ENCODE measurements at regions not wholly inside any gene's neighbourhood (a gene's known extent, or its start where the extent isn't known, plus 50 kb on each side); places are given as distances from the start of the nearest gene placed in this dataset.

DNA sequence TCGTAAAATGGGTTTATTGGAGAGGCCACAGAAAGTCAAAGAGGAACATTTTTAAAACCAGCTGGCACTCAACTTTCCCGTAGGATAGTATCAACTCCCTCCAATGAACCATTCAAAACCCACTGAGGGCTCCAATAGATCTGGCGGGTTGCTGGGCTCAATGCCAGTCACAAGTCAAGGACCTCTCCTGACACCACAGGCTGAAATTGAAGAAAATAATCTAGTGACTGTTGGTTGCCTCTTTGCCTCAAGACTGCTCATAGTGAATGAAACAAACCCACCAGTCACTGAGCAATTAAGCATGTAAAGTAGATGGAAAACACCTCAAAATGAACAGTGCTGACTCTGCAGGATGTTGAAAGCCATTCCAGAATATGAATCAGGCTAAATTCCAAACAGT is 500.6 kb upstream of the AGTR1 start:
- CTCF ChIA-PET, result no interaction called here
- POLR2A ChIA-PET, result no interaction called here

DNA sequence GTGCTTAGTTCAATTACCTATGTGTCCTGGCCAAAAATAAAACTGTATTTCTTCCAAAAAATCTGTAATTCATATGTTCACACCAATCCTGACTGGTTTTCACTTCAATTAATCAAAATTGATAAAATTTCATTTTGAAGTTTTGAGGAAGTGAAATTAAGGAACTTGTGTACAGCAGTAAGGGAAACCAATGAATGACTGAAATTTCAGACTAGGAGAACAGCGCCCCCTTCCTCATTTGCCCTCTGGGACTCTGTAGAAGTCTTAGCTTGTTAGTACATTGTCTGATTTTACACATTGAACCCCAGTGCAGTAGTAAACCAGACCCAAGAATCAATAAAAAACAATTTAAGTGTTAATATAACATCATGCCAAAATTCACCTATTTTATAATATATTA is 495.3 kb upstream of the AGTR1 start:
- POLR2A ChIA-PET, result no interaction called here

DNA sequence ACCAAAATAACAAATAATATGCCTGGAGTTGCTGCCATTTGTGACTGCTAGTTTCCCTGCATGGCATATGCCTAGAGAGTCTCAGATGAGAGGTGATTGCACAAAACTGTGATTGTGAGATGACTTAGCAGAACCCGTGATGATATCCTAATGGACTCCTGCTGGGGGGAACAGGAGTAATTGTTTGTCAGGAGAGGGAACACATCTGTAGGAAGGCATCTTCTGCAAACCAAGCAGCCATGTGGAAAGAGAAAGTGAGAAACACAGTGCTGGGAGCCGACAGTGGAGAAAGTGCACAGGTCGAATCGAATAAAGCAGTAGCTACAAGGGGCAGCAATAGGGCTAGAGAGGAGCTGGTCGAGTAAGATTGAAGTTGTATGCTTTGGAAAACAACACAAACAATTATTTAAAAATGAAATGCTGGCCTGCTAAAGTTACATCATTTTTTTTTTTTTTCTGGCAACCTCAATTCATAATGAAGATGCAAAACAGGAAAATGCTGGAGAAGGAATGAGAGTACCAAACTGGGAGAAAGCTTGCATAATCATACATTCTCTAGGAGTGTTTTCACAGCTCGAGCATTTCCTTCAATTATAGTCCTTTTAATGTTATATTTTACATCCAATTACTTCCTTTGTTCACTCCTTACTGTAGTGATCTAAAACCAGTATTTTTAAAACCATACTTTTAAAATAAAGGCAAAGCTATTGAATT is 494.2 kb upstream of the AGTR1 start:
- POLR2A ChIA-PET, result no interaction called here
- CTCF ChIA-PET, result no interaction called here

More for the DNA sequence above, 495.3 kb upstream of the AGTR1 start:
- CTCF ChIA-PET, result no interaction called here

DNA sequence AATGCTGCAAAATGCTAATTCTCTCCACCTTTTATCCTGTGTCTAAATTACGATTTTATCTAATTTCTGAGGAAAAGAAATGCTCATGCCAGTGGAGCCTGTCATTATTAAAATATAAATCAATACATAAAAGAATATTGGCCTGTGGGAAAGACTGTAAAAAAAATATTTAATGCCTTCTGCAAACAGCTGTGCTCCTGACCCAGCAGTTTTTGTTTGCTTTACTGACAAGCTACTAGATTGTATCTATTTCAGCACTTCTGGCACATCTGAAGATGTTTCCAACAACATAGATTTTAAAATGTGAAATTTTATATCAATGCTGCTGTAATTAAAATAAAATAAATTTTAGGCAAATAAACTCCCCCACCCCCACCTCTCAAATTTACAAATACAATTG is 493.6 kb upstream of the AGTR1 start:
- POLR2A ChIA-PET, result no interaction called here
- CTCF ChIA-PET, result no interaction called here

DNA sequence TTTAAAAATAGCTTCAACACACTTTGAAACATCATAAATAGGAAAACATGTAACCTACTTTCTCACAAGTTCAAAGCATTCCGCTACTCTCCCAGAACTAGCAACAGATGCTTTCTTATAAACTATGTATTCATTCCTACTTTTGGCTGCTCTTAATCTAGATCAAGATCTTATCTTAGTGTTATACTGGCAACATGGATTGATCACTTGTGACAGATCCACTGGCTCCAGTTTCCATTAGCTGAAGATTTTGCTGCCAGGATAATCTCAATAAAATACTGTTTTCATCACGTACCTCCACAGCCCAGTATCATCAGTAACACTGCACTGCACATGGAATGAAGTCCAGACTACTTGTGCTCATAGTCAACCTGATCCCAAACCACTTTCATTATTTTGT is 491.7 kb upstream of the AGTR1 start:
- CTCF ChIA-PET, result interaction anchor here (0.6 kb wide), 1 partner anchor 81 kb away, joined by 3 read pairs; no protein-coding TSS in a partner anchor
- POLR2A ChIA-PET, result no interaction called here

DNA sequence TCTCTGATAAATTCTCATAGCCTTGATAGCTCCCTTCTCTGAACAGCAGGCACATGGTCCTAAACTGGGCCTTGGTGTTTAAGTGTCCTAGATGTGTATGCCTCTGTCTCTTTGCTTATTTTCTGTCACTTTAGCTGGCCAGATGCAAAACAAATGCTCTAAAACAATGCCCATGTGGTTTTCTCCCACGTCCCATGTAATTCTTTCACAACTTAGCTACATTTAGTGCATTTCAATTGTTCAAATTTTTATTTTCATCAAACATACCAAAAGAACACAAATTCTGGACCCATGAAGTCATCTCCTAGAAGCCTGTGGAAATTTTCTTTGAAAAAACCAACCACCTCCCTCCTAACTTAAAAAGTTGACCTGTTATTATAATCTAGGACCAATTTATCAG is 491.3 kb upstream of the AGTR1 start:
- ChIA-PET CTCF (no interaction called here), POLR2A (no interaction called here)

DNA sequence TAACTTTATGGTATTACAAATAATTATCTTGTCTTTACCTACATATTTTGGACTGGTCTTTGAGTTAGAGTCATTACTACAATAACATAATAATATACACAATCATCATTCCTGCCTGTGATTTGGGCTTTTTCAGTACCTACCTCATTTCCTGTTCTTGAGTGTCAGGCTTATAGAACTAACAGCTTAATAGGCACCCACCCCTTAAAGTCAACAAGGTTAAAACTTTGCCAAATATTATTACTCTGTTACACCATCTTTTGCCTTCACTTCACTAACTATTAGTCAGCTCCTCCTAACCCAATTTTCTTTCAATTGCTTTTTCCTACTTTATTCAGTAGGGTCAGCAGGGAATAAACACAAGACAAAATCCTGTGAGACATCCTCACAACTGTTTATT is 488.7 kb upstream of the AGTR1 start:
- POLR2A ChIA-PET, result no interaction called here
- CTCF ChIA-PET, result no interaction called here

DNA sequence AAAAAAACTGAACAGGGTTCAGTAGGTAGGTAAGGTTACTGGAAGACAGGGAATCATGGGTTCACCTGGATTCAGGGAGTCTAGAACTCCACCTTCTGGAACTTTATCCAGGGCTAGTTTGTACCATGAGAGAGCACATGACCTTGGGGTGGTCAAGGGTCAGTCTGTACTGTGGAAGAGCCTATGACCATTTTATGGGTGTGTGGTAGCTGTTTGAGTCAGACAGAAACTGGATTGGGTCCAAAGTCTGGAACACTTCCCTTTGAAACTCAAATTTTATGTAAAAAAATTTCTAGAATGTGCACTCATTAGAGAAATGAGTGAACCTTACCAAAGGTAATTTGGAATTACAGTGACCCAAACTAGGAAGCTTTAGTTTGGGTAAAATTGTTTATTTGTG is 486.0 kb upstream of the AGTR1 start:
- ChIA-PET POLR2A (no interaction called here), CTCF (no interaction called here)

DNA sequence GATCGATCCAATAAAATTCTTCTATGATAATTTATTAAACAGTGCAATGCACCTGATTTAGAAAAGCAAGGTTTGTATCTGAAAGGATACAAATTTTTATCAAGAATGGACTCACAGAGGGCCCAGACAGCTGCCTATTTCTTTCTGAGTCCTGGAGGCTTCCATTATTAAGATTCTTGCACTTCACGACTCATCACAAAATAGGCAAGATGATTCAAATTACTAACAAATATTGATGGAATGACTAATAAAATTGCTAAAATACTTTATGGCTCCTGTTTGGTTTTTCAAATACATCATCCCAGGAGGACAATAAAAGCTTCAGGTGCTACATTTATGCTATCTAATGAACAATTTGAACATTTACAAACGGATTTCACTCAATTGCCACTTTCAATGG is 483.0 kb upstream of the AGTR1 start:
- ChIA-PET POLR2A (no interaction called here), CTCF (no interaction called here)

DNA sequence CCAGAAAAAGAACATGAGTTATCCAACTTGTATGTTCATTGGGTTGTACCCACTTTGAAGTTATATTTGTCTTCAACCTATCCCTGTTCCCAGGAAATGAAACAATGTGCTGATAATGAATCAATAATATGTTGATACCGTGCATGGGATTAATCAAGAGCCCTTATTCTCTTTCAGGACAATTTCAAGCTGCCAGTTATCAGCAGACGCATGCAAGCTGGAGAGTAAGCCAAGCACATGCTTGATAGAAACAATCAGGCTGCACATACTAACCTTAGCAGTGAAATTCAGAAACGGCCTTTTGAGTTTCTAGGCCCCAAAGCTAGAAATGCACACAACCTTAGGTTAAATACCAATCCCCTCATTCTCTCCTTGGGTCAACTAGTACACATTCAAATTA is 480.4 kb upstream of the AGTR1 start:
- CTCF ChIA-PET, result no interaction called here
- POLR2A ChIA-PET, result no interaction called here

DNA sequence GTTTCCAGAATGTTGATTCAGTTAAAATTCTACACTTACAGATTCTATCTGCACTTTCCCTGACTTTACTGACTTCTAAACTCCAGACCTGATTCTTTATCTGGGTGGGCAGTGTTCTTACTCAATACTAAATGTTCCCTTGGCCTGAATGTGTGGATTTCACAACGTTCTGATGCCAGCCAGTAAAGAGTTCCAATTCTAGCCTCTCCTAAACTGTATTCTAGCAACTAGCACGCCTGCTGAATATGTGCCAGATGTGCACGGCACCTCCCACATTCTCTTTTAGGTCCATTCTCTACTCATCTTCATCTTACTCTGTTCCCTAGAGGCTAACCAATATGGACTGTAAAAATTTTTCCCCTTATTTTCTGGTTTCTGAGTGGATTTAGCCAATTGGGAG is 479.5 kb upstream of the AGTR1 start:
- POLR2A ChIA-PET, result no interaction called here
- CTCF ChIA-PET, result no interaction called here

DNA sequence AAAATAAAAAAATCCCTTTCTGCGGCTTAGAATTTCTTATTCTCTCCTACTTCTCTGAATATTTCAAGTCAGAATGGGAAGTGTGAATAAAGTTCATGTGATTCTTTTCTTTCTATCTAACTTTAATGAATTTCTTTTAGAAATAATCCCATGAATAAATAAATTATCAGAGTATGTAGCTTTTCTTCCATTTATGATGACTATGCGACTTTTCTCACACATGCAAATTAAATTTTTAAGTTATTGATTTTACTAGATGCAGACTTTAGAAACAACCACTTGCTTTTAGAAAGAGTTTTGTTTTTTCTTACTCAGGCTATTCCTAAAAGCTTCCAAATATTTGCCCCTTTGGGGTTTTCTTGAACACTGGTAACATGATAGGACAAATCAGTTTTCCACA is 477.7 kb upstream of the AGTR1 start:
- ChIA-PET CTCF (no interaction called here), POLR2A (no interaction called here)

DNA sequence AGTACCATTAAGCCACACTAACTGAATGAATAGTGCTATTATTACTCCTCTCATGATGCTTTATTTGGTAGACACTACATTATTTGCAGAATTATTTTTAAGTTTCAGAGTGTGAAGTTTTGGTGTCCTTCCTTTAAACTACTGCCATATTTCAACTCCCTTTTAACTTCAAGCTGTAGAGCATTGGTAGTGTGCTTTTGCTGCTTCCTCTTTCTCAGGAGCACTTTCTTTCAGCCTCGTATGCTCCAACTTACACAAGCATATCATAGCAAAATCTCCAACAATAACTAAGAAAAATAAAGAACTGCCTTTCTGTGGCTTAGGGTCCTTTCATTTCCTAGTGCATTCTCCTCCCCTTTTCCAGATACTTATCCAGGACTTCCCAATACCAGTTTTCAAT is 476.4 kb upstream of the AGTR1 start:
- POLR2A ChIA-PET, result no interaction called here
- CTCF ChIA-PET, result no interaction called here

DNA sequence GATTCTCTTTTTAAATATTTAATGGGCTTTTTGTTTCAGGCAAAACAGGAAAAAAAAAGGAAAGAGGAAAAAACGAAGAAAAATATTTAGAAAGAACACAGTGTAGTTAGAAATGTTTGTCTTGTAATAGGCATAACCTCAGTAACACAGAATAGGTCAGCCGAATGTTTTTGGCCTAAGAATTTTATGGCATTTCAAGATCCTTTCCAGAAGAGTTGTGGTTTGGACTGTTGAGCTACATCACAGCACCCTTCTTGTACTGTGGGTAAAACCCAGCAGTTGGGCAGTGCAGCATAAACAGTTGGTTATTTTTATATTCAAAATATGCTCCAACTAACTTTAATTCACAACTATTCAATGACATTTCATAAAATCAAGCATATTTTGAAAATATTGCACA is 474.4 kb upstream of the AGTR1 start:
- POLR2A ChIA-PET, result no interaction called here

DNA sequence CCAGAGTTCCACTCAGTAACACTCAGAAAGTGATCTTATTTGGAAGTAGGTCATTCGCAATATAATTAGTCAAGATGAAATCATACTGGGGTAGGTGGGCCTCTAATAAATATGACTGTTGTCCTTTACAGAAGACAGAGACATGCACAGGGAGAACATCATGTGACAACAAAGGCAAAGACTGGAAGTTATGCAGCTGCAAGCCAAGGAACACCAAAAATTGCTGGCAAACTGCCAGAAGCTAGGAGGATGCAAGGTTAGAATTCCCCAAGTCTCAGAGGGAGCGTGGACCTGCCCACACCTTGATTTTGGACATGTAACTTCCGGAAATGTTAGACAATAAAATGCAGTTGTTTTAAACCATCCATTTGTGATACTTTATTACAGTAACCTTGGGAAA is 471.5 kb upstream of the AGTR1 start:
- CTCF ChIA-PET, result no interaction called here
- POLR2A ChIA-PET, result no interaction called here

More for the DNA sequence above, 474.4 kb upstream of the AGTR1 start:
- CTCF ChIA-PET, result no interaction called here

DNA sequence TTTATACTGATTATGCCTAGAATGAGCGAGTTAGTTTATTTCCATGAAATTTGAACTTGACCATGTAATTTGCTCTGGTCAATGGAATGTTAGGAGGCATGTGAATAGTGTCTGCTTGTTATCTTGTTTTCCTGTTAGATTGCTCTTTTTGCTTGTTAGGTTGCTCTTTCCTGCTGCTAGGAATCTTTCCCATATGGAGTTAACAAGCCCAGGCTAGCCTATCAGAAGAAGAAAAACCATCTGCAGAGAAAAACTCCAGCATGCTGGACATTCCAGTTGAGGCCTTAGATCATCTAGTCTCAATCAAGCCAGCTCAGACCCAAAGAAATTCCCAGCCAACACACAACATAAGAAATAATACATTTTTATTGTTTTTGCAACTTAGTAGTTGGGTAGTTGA is 470.2 kb upstream of the AGTR1 start:
- CTCF ChIA-PET, result no interaction called here
- POLR2A ChIA-PET, result no interaction called here

DNA sequence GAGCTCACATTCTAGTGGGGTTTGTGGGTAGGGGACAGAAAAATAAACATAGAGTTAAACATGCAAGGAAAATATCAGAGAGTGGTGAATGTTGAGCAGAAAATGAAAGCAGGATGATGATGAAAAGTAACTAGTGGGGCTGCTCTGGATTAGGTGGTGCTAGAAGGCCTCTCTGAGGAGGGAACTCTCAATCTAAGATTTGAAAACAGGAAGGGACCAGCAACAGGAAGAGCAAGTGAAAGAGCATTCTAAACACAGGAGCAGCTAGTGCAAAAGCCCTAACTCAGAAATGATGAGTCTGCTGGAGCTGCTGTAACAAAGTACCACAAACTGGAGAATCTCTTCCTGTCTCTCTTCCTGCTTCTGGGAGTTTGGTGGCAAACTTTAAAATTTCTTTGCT is 468.6 kb upstream of the AGTR1 start:
- ChIA-PET CTCF (no interaction called here), POLR2A (no interaction called here)

DNA sequence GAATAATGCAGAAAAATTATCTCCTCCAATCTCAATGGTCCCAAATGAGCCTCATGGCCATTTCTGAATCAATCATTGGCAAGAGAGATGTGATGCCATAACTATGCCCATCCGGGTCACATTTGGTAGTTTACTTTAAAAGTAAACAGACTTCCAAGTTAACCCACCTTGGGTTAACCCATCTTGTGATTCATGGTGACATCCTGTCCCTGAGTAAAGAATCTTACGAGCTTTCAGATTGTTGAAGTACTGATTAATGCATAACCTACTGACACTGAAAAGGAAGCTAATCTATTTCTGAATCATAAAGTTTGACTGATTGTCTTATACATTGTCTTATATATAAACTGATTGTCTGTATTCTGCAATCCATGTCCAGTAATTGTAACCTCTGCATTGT is 467.2 kb upstream of the AGTR1 start:
- CTCF ChIA-PET, result no interaction called here

DNA sequence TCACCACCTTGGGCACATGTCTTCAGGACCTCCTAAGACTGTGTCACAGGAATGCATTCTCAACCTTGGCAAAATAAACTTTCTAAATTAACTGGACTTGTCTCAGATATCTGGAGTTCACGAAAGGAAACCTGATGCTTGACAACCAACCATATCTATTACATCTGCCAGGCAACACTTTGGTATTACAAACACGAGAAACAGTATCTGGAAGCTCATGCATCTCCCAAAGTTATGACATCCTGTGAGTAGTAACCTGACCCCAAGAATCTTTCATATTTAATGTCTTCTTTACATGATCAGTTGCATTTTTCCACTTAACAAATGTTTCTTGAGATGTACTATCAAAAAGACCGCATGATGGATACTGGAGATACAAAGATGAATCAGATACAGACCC is 465.3 kb upstream of the AGTR1 start:
- ChIA-PET POLR2A (no interaction called here), CTCF (no interaction called here)

More for the DNA sequence above, 467.2 kb upstream of the AGTR1 start:
- POLR2A ChIA-PET, result no interaction called here

DNA sequence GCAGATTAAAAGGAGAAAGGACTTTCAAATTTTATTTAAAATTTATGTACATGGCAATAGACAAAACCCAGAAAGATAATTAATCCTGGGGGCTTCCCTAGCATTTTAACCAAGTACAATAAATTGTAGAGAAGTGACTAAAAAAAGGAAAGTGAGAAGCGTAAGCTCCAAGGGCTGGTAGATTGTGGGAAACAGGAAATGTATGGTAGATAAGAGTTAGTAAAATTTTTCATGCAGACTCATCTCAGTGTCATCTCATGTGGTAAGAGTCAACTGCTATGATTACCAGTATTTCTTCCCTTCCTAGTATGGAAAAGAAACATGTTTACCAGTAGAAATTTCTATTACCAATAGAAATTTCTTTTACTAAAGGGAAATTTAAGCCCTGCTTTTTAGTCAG is 464.3 kb upstream of the AGTR1 start:
- POLR2A ChIA-PET, result no interaction called here

DNA sequence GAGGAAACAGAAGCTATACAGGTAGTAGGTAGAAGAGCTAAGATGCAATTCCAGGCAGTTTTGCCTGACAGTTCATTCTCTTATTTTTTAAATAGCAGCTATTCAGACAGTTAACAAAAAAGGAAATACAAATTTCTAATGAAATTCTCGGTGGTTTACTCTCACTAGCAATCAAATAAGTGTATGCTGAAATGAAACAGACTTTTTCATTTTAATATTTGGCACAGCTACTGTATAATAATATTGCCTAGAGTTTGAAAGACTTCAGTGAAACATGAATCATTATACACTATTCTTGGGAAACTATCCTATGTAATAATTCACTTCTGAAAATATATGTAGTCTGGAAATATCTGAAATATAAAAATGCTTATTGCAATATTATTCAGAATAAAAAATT is 463.2 kb upstream of the AGTR1 start:
- CTCF ChIA-PET, result no interaction called here
- POLR2A ChIA-PET, result no interaction called here

More for the DNA sequence above, 464.3 kb upstream of the AGTR1 start:
- CTCF ChIA-PET, result no interaction called here

DNA sequence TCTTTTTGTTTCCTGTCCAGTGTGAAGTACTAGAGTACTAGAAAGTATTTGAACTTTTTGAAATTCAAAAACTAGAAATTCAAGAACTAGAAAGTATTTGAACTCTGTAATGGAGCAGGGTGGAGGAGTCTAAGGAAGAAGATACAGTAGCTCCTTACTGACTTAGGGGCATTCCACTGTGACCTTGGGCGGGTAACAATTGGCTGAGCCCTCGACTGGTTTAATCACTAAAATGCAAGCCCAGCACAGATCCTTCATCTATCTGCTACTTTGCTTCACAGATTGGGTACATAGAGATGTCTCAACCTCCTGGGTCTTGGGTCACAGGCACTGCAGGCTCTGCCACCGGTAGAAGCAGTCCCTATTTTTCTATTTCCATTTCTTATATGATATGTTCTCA is 462.1 kb upstream of the AGTR1 start:
- POLR2A ChIA-PET, result no interaction called here

DNA sequence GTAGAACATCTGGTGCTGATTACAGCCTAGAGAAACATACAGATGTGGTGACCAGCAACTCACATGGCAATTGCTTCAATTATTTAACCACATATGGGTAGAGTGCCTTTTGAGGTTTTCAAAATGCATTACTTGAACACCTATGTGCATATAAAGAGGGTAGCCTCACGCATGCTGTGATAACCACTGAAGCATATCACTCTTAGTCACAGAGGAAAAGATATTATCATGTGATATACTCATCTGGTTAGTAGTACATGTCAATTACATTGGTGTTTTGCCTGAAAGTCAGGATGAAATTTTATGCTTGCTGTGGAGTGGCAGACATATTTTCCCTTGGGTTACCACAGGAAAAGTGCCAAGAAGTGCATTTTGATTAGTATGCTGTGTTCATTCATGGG is 459.3 kb upstream of the AGTR1 start:
- ChIA-PET CTCF (no interaction called here), POLR2A (no interaction called here)

More for the DNA sequence above, 462.1 kb upstream of the AGTR1 start:
- CTCF ChIA-PET, result no interaction called here

All from activated CD8-positive, alpha-beta memory T cell treated with anti-CD3 and anti-CD28 coated beads for 36 hours (primary cell).